HG02943 (cell line): ENCODE measurements at regions not wholly inside any gene's neighbourhood (a gene's known extent, or its start where the extent isn't known, plus 50 kb on each side); places are given as distances from the start of the nearest gene placed in this dataset.

Experiments
- ATAC-seq: cut with Tn5 transposase; IDR thresholded peaks from one replicate; pipeline ENCODE4 v1.9.1; 2021; ENCODE audit warnings: mild to moderate bottlenecking, low read depth, moderate library complexity; ENCODE audit not compliant: unreplicated experiment

DNA sequence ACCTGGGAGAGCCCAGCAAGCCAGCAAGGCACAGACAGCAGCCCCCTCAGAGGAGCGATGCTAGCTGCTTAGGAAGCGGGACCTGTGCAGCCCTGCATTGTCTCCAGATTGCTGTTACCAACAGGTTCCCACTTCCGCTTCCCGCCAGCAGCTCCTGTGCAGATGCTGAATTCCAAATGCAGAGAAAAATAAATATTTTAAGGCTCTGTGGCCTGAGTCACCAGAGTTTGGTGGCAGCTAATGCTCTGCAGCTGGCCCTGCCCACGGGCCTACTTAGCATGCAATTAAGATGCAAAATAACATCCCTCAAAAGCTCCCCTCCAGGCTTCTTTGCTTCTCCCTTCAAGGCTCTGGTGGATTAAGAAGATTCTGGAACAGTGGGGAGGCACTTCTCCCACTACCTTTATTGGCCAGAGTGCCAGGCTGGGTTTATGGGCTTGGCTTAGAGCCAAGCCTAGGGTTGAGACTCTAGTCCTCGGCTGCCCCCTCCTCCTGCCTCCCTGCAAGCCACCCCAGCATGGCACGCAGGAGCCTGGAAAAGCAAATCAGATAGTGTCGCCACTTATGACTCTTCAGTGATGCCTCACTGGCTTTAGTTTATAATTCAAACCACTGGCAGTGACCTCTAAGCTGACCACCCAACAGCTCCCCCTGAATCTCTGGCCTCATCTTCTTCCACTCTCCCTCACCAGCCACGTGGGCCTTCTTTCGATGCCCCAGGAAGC, 207.1 kb upstream of the ZC3H12A start:
- ATAC-seq, result no peak

GRCh38 chr1:37270639-37271038, 203.7 kb upstream of the ZC3H12A start:
- ATAC-seq, result no peak

- ATAC-seq, result no peak
Measured at GRCh38 chr1:37272626-37273025, 201.8 kb upstream of the ZC3H12A start.

GRCh38 chr1:37274486-37274885, 199.9 kb upstream of the ZC3H12A start:
- no peak for ATAC-seq

GRCh38 chr1:37274938-37275631, 199.3 kb upstream of the ZC3H12A start:
- ATAC-seq, result no peak

- ATAC-seq, result no peak
Measured at GRCh38 chr1:37277366-37277765, 197.0 kb upstream of the ZC3H12A start.

- no peak for ATAC-seq
Measured at GRCh38 chr1:37281354-37281753, 193.0 kb upstream of the ZC3H12A start.

DNA sequence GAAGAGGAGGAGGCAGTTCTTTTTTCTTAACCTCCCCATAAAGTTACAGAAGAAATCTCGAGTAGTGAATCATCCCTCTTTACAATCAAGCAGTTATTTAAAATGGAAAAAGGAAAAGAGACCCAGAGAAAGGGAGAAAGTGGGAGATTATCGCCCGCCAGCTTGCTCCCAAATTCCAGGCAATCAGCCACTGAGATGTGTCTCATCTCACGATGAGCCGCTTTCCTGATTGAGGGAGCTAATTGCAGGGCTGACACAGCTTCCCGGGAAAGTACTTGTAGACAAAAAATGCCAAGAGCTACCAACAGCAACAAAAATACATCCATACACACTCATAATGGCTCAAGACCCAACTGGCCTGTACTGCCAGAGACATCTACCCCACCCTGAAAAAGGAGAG, 191.6 kb upstream of the ZC3H12A start:
- ATAC-seq, result no peak

GRCh38 chr1:37284053-37284452, 190.3 kb upstream of the ZC3H12A start:
- ATAC-seq, result no peak

GRCh38 chr1:37286881-37287280, 187.5 kb upstream of the ZC3H12A start:
- ATAC-seq, result no peak

GRCh38 chr1:37288900-37289299, 185.5 kb upstream of the ZC3H12A start:
- peak; percentile 94 for ATAC-seq

DNA sequence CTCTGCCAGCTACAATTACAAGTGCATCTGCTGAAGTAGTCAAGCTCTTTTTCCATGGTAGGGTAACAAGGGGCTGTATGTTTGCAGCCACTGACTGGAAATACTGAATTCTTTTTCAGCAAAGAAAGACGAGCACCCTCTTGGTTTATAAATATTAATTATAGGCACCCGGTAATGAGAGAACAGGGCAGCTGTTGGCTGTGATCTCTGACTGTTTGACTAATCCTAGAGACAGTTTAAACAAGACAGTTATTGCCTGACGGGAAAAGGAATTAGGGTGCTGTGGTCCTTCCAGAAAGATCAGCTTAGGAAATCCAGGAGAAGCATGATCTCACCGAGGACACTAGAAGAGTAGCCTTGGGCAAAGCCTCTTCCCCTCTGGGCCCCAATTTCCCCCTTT, 183.7 kb upstream of the ZC3H12A start:
- ATAC-seq, result no peak

DNA sequence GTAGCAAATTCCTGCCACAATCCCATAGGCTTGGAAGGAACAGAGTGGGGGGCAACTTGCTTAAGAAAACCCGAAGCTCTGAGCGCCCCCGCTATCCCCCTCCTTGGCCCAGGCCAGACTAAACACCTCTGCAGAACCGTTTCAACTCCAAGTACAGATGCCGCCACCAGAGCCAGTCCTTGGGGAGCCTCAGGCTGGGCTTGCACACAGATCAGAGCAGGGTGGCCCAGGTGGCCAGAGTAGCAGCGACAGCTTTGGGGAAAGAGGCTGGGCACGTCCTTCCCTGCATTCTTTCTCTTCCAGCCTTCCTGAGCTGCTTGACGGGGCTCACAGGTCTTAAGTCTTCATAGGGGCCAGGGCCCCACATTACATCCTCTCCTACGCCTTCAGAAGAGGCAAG, 181.6 kb upstream of the ZC3H12A start:
- no peak for ATAC-seq

DNA sequence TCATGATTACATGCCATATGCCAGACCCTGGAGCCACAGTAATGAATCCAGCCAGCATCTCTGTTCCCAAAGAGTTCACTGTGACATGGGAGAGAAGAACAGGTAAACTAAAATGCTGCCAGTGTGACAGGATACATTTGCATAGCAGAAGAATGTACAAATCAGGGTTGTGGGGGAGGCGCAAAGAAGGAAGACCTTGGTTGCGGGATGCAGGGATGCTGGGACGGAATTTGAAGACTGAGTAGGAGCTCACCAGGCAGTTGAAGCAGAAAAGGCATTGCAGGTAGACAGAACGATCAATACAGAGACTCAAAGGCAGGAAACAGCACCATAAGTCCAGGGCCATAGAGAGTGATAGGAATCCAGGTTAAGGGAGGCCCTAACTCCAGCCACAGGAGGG, 180.3 kb upstream of the ZC3H12A start:
- no peak for ATAC-seq

GRCh38 chr1:37294529-37294928, 179.9 kb upstream of the ZC3H12A start:
- no peak for ATAC-seq

DNA sequence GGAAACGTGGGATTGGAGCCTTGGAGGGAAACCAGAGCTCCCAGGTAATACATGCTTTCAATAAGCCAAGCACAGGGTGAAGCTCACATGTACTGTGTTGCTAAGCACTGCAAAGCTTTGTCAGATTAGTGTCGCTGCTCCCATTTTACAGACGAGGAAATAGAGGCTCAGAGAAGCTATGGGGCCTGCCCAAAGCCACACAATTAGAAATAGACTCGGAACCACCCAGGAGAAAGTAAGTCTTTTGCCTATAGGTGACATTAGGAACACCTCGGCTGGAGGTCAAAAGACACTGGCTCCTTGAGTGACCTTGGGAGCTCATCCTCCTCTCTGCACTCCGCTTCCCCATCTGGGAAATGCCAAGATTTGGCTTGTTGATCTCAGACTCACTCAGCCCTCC, 175.6 kb upstream of the ZC3H12A start:
- ATAC-seq, result no peak

DNA sequence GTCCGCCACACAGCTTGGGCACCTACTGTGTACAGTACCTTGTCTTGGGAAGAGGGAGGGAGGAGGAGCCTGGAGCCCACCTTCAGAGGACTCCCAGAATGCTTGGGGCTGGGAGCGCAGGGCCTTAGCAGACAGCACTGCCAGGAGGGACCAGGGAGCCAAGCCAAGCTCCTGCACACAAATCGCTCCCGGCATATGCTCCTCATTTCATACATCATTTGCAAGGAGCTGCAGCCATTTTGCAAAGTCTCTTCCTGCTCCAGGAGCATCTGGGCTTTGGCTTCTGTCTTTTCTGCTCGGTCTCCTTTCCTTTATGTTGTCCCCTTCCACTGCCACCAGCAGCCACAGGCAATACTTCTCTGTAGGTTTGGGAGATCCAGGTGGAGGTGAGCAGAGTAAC, 175.2 kb upstream of the ZC3H12A start:
- ATAC-seq, result no peak

DNA sequence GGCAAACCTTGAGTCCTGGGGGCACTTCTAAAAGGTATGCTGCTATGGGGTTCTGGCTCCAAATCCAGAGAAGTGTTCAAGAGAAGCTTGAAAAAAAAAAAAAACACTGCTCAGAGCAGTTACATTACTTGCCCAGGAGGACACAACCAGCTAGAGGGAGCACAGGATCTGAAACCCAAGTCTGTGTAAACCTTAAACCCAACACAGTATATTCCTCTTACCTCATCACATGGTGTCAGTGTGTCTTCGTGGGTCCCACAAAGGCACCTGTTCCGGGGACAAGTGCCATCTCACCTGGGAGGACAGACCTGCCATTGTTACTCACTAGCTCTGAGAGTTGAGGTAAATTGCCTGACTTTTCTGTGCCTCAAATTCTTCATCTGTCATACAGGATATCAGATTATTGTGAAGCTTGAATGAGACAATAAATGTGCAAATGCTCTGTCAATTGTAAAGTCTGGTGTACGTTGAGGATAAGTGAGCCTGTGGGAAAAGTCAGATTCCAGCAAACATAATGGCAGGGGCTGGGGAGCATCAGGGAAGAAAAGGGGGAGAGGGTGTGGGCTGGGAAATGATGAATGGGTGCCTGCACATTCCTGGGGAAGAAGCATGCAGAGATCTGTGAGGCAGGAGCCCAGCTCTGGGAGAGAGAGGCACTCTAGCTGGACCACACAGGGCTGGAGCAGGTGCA, 170.4 kb upstream of the ZC3H12A start:
- ATAC-seq, result no peak

- ATAC-seq, result no peak
Measured at GRCh38 chr1:37305108-37305507, 169.3 kb upstream of the ZC3H12A start.

DNA sequence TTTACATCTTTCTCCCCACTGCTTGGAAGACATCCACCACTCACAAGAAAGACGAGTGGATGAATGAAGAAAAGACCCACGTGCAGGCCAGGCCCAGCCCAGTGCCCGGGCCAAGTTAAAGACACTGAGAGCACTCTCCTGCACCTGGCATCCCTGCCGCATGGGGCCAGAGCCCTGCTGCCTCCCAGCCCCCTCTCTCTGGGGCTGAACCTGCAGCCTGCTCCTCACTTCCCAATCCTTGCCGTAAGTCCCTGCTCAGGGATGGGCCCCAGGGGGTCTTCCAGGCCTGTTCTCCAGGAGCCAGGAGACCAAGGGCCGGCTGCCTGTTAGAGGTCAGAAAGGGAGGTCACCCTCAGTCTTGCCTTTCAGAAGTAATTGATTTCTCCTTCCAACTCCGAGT, 168.5 kb upstream of the ZC3H12A start:
- ATAC-seq, result no peak

GRCh38 chr1:37306461-37306860, 167.9 kb upstream of the ZC3H12A start:
- no peak for ATAC-seq

- no peak for ATAC-seq
Measured at GRCh38 chr1:37306871-37307270, 167.5 kb upstream of the ZC3H12A start.
